GM23338 (cell line): ENCODE measurements at regions not wholly inside any gene's neighbourhood (a gene's known extent, or its start where the extent isn't known, plus 50 kb on each side); places are given as distances from the start of the nearest gene placed in this dataset.

Experiments used
- ATAC-seq: fragments of 200-7000 bp; cut with Tn5 transposase; 3 replicates; pipeline ENCODE4 v1.9.1; 2020
- DNase-seq: peaks from one replicate; pipeline ENCODE4 v3.0.0-alpha.2; 2015; ENCODE audit warnings: low spot score
- H2AFZ ChIP-seq: fragments of 200-600 bp; sonication (generic); 2 replicates; pipeline ENCODE4 v1.8.0; 2016; ENCODE audit warnings: antibody characterized with exemption, mild to moderate bottlenecking, moderate library complexity
- H3F3A ChIP-seq: fragments of 200-600 bp; sonication (generic); replicated peaks from 2 replicates; pipeline ENCODE4 v1.8.0; 2017; ENCODE audit warnings: antibody characterized with exemption, mixed run types, low read depth
- H3K27ac ChIP-seq: fragments of 200-600 bp; sonication (generic); 2 replicates; pipeline ENCODE4 v1.6.1; 2016; ENCODE audit warnings: low read depth
- H3K27me3 ChIP-seq: fragments of 200-600 bp; sonication (generic); 2 replicates; pipeline ENCODE4 v1.8.0; 2016; ENCODE audit warnings: mild to moderate bottlenecking, mixed run types, moderate library complexity; ENCODE audit not compliant: insufficient read depth
- H3K36me3 ChIP-seq: fragments of 200-600 bp; sonication (generic); 2 replicates; pipeline ENCODE4 v1.8.0; 2016; ENCODE audit warnings: mild to moderate bottlenecking; ENCODE audit not compliant: insufficient read depth
- H3K4me1 ChIP-seq: fragments of 200-600 bp; sonication (generic); 2 replicates; pipeline ENCODE4 v1.8.0; 2016; ENCODE audit warnings: mild to moderate bottlenecking, moderate library complexity; ENCODE audit not compliant: insufficient read depth
- H3K4me2 ChIP-seq: fragments of 200-600 bp; sonication (generic); 2 replicates; pipeline ENCODE4 v1.7.1; 2017; ENCODE audit warnings: mixed run types
- H3K4me3 ChIP-seq: fragments of 200-600 bp; sonication (generic); 2 replicates; pipeline ENCODE4 v1.6.1; 2016; ENCODE audit warnings: mixed run types
- H3K79me2 ChIP-seq: fragments of 200-600 bp; sonication (generic); replicated peaks from 2 replicates; pipeline ENCODE4 v1.8.0; 2017; ENCODE audit warnings: mild to moderate bottlenecking; ENCODE audit not compliant: insufficient read depth
- H3K9me2 ChIP-seq: fragments of 200-600 bp; sonication (generic); 2 replicates; pipeline ENCODE4 v1.8.0; 2017; ENCODE audit not compliant: insufficient read depth
- H4K20me1 ChIP-seq: fragments of 200-600 bp; sonication (generic); replicated peaks from 2 replicates; pipeline ENCODE4 v1.8.0; 2017; ENCODE audit warnings: mild to moderate bottlenecking; ENCODE audit not compliant: insufficient read depth
- H3K27ac Mint-ChIP-seq: 2 replicates; pipeline ENCODE4 v1.8.0; 2020; ENCODE audit warnings: inconsistent platforms, mild to moderate bottlenecking, moderate library complexity, mixed read lengths
- H3K27me3 Mint-ChIP-seq: 3 replicates; pipeline ENCODE4 v1.8.0; 2022; ENCODE audit warnings: low read depth, mild to moderate bottlenecking, moderate library complexity, mixed read lengths, inconsistent platforms; ENCODE audit not compliant: insufficient read depth, poor library complexity
- H3K36me3 Mint-ChIP-seq: 3 replicates; pipeline ENCODE4 v1.8.0; 2021; ENCODE audit warnings: low read depth, mild to moderate bottlenecking, inconsistent platforms, moderate library complexity, mixed read lengths
- H3K4me1 Mint-ChIP-seq: 3 replicates; pipeline ENCODE4 v1.8.0; 2020; ENCODE audit warnings: mild to moderate bottlenecking, inconsistent platforms, mixed read lengths
- H3K4me3 Mint-ChIP-seq: 3 replicates; pipeline ENCODE4 v1.8.0; 2021; ENCODE audit warnings: moderate library complexity, mild to moderate bottlenecking, inconsistent platforms, mixed read lengths
- H3K9me3 Mint-ChIP-seq: 3 replicates; pipeline ENCODE4 v1.8.0; 2020; ENCODE audit warnings: moderate library complexity, mild to moderate bottlenecking, inconsistent platforms, mixed read lengths
- CTCF ChIP-seq, 2 experiments: fragments of 200-600 bp in 1 of 2; sonication (generic) in 1 of 2; conservative IDR thresholded peaks; 2 replicates each; pipeline versions ENCODE4 v1.5.1 to v1.6.1; 2016 to 2017; ENCODE audit warnings: antibody characterized with exemption in 2 of 2, low read depth in 2 of 2, mild to moderate bottlenecking in 2 of 2, moderate library complexity in 1 of 2
- JUNB ChIP-seq: IDR thresholded peaks from one replicate; pipeline ENCODE4 v1.6.1; 2016; ENCODE audit warnings: antibody characterized with exemption; ENCODE audit not compliant: unreplicated experiment
- NANOG ChIP-seq: IDR thresholded peaks from 2 replicates; pipeline ENCODE4 v1.6.1; 2016; ENCODE audit warnings: antibody characterized with exemption, borderline replicate concordance
- POLR2AphosphoS5 ChIP-seq: IDR thresholded peaks from 2 replicates; pipeline ENCODE4 v1.6.1; 2016; ENCODE audit warnings: antibody characterized with exemption, low read depth
- STAT1 ChIP-seq: IDR thresholded peaks from one replicate; pipeline ENCODE4 v1.6.1; 2016; ENCODE audit warnings: antibody characterized with exemption; ENCODE audit not compliant: unreplicated experiment
- ZNF114 ChIP-seq: fragments of 250-450 bp; sonication (Bioruptor Pico); IDR thresholded peaks from 2 replicates; pipeline ENCODE4 v1.5.0; 2020; ENCODE audit warnings: mild to moderate bottlenecking, moderate library complexity
- ZNF331 ChIP-seq: fragments of 250-450 bp; sonication (Bioruptor Pico); IDR thresholded peaks from 2 replicates; pipeline ENCODE4 v1.5.0; 2020; ENCODE audit warnings: low read depth, mild to moderate bottlenecking, moderate library complexity
- ZNF462 ChIP-seq: fragments of 250-450 bp; sonication (Bioruptor Pico); IDR thresholded peaks from 2 replicates; pipeline ENCODE4 v1.5.0; 2020; ENCODE audit warnings: mild to moderate bottlenecking, moderate library complexity
- TF ChIP-seq, protein P1 (sequence below): IDR thresholded peaks from 2 replicates; pipeline ENCODE4 v1.6.1; 2016; ENCODE audit warnings: antibody characterized with exemption

DNA sequence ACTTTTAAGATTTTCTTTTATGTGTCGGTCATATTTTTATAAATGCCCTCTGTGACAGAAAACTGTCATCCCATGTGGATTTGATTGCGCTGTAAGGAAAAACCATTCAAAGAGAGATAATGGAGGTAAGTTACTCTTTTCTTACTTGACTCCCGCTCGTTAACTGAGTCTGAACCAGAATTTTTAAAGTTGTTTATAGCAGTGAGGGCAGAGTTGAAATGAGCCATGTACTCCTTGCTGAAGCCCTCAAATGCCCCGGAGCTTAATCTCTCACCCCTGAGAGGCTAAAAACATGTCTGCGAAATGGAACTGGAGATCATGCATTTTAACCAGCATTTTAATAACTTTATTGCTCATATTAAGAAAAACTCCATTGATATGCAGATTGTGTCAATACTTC is 320.0 kb upstream of the SOX11 start:
- H4K20me1 ChIP-seq = no peaks in the 10 kb centered on the region
- H3K36me3 ChIP-seq = no peaks in the 10 kb centered on the region; the same call in 1 of the 2 replicates
- H3K4me3 ChIP-seq = peak overlapping the region; percentile 24; the same call in 1 of the 2 replicates
- peaks cover 33% of the 10 kb centered on the region for H3K4me1 Mint-ChIP-seq
- H3K4me3 Mint-ChIP-seq = 0 out of 3 replicates have a peak overlapping the region, but pooled peaks have one; percentile 70
- H3K79me2 ChIP-seq = no peaks in the 10 kb centered on the region
- no peak overlapping the region for H2AFZ ChIP-seq
- peak overlapping the region; percentile 84 for H3K27ac ChIP-seq
- peaks cover 3% of the 10 kb centered on the region; the same call in 1 of the 3 replicates for H3K36me3 Mint-ChIP-seq
- H3F3A ChIP-seq = no peaks in the 10 kb centered on the region
- no peak for ATAC-seq
- H3K27ac Mint-ChIP-seq = no peak overlapping the region
- H3K27me3 Mint-ChIP-seq = peaks cover 5% of the 10 kb centered on the region
- H3K4me1 ChIP-seq = peaks cover 29% of the 10 kb centered on the region
- TF ChIP-seq, protein P1, sequence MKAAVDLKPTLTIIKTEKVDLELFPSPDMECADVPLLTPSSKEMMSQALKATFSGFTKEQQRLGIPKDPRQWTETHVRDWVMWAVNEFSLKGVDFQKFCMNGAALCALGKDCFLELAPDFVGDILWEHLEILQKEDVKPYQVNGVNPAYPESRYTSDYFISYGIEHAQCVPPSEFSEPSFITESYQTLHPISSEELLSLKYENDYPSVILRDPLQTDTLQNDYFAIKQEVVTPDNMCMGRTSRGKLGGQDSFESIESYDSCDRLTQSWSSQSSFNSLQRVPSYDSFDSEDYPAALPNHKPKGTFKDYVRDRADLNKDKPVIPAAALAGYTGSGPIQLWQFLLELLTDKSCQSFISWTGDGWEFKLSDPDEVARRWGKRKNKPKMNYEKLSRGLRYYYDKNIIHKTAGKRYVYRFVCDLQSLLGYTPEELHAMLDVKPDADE = no peak
- no peak for TF ChIP-seq CTCF (conservative IDR thresholded peaks at IDR 0.05; ENCODE audit: low read depth in 2 of 2)
- TF ChIP-seq JUNB = no peak
- TF ChIP-seq ZNF331 = no peak
- no peaks in the 10 kb centered on the region for H3K27me3 ChIP-seq
- H3K9me3 Mint-ChIP-seq = peaks cover 75% of the 10 kb centered on the region
- no peaks in the 10 kb centered on the region for H3K9me2 ChIP-seq
- peak overlapping the region; percentile 28 for H3K4me2 ChIP-seq
- DNase-seq = no peak

DNA sequence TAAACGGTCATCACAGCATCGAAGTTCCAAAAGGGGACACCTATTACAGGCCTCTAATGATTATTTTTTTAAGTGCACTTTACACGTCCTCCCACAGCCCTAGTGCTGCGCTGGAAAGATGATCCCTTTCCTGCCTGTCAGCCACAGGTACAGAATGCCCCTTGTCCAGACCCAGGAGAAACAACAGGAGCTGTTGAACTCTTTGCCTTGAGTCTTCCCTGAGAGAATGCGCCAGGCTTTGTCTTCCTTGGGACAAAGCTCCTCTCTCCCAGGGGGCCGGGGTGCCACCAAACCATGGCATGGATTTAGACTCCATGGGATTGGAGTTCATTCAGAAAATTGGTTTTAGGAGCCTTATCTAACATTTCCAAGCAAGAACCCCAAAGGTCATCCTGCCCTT is 319.0 kb upstream of the SOX11 start:
- DNase-seq (peak; percentile 82), ATAC-seq (peak; percentile 98)
- Histone ChIP-seq H3K79me2 (no peaks in the 10 kb centered on the region), H3K4me2 (peak overlapping the region; percentile 28), H3F3A (no peaks in the 10 kb centered on the region), H4K20me1 (no peaks in the 10 kb centered on the region), H3K27ac (peak overlapping the region; percentile 84), H3K27me3 (no peaks in the 10 kb centered on the region), H3K36me3 (no peaks in the 10 kb centered on the region), H3K4me3 (peak overlapping the region; percentile 24), H2AFZ (no peak overlapping the region), H3K9me2 (no peaks in the 10 kb centered on the region), H3K4me1 (peaks cover 29% of the 10 kb centered on the region)
- peaks cover 32% of the 10 kb centered on the region for H3K4me1 Mint-ChIP-seq
- peak overlapping the region; percentile 70 for H3K4me3 Mint-ChIP-seq
- H3K27ac Mint-ChIP-seq = peak overlapping the region; percentile 89
- H3K36me3 Mint-ChIP-seq = peaks cover 3% of the 10 kb centered on the region; the same call in 1 of the 3 replicates
- H3K27me3 Mint-ChIP-seq = peaks cover 5% of the 10 kb centered on the region
- H3K9me3 Mint-ChIP-seq = peaks cover 70% of the 10 kb centered on the region
- TF ChIP-seq POLR2AphosphoS5 (peak; percentile 34; the same call in 1 of the 2 replicates), ZNF462 (CRISPR knock-in tag) (peak; percentile 78; the same call in 1 of the 2 replicates), STAT1 (no peak), NANOG (no peak), JUNB (no peak), ZNF114 (CRISPR knock-in tag) (no peak), CTCF (conservative IDR thresholded peaks at IDR 0.05; ENCODE audit: low read depth in 2 of 2) (no peak)
- TF ChIP-seq, protein P1 = no peak
